DOHH2 (cell line): ENCODE measurements at regions not wholly inside any gene's neighbourhood (a gene's known extent, or its start where the extent isn't known, plus 50 kb on each side); places are given as distances from the start of the nearest gene placed in this dataset.

Experiments
- H3F3A ChIP-seq: fragments of 200-600 bp; sonication (generic), shearing (Covaris generic); 2 replicates; pipeline ENCODE4 v1.6.0; 2016; ENCODE audit warnings: antibody characterized with exemption, mild to moderate bottlenecking; ENCODE audit not compliant: control insufficient read depth, insufficient read depth
- H3K27ac ChIP-seq: fragments of 200-600 bp; sonication (generic); 2 replicates; pipeline ENCODE4 v1.5.1; 2014; ENCODE audit warnings: low read depth, mild to moderate bottlenecking, low read length, moderate library complexity
- H3K27me3 ChIP-seq: fragments of 200-600 bp; sonication (generic); 2 replicates; pipeline ENCODE4 v1.6.1; 2014; ENCODE audit warnings: mild to moderate bottlenecking, low read length, mixed read lengths; ENCODE audit not compliant: control insufficient read depth
- H3K36me3 ChIP-seq: fragments of 200-600 bp; sonication (generic); 2 replicates; pipeline ENCODE4 v1.6.1; 2014; ENCODE audit warnings: mild to moderate bottlenecking, low read length, moderate library complexity, mixed read lengths; ENCODE audit not compliant: control insufficient read depth
- H3K4me1 ChIP-seq: fragments of 200-600 bp; sonication (generic); 2 replicates; pipeline ENCODE4 v1.6.1; 2014; ENCODE audit warnings: mild to moderate bottlenecking, low read length, mixed read lengths; ENCODE audit not compliant: control insufficient read depth
- H3K4me2 ChIP-seq: fragments of 200-600 bp; sonication (generic); 2 replicates; pipeline ENCODE4 v1.6.0; 2014; ENCODE audit warnings: mild to moderate bottlenecking, low read length, moderate library complexity
- H3K4me3 ChIP-seq: fragments of 200-600 bp; sonication (generic); 2 replicates; pipeline ENCODE4 v1.5.1; 2014; ENCODE audit warnings: mild to moderate bottlenecking, low read length, mixed read lengths
- H3K79me2 ChIP-seq: fragments of 200-600 bp; sonication (generic); 2 replicates; pipeline ENCODE4 v1.6.1; 2014; ENCODE audit warnings: mild to moderate bottlenecking, low read length, mixed read lengths; ENCODE audit not compliant: control insufficient read depth
- H3K9me2 ChIP-seq: fragments of 200-600 bp; sonication (generic); replicated peaks from 2 replicates; pipeline ENCODE4 v1.6.1; 2014; ENCODE audit warnings: mild to moderate bottlenecking, low read length, mixed read lengths; ENCODE audit not compliant: control insufficient read depth
- H3K9me3 ChIP-seq: fragments of 200-600 bp; sonication (generic); 2 replicates; pipeline ENCODE4 v1.6.1; 2014; ENCODE audit warnings: antibody characterized with exemption, low read length, mixed read lengths; ENCODE audit not compliant: control insufficient read depth, insufficient read depth
- H4K20me1 ChIP-seq: fragments of 200-600 bp; sonication (generic); 2 replicates; pipeline ENCODE4 v1.6.0; 2014; ENCODE audit warnings: low read depth, mild to moderate bottlenecking, antibody characterized with exemption, low read length, moderate library complexity; ENCODE audit not compliant: control insufficient read depth, insufficient read depth
- CTCF ChIP-seq: fragments of 200-600 bp; sonication (generic); IDR thresholded peaks from one replicate; pipeline ENCODE4 v1.5.1; 2014; ENCODE audit warnings: antibody characterized with exemption, mild to moderate bottlenecking, low read depth, low read length; ENCODE audit not compliant: poor library complexity, severe bottlenecking
- EZH2phosphoT487 ChIP-seq: fragments of 200-600 bp; sonication (generic); IDR thresholded peaks from 2 replicates; pipeline ENCODE4 v1.6.1; 2017; ENCODE audit warnings: borderline replicate concordance, mild to moderate bottlenecking, antibody characterized with exemption, low read length, moderate library complexity, mixed read lengths

- Histone ChIP-seq H4K20me1 (no peaks in the 10 kb centered on the region), H3K9me3 (no peaks in the 10 kb centered on the region), H3K79me2 (no peaks in the 10 kb centered on the region; the same call in 1 of the 2 replicates), H3K4me1 (no peaks in the 10 kb centered on the region), H3K4me2 (no peak overlapping the region), H3K36me3 (peaks cover 62% of the 10 kb centered on the region), H3K27me3 (no peaks in the 10 kb centered on the region), H3K4me3 (no peak overlapping the region), H3K27ac (no peak overlapping the region), H3F3A (no peaks in the 10 kb centered on the region), H3K9me2 (no peaks in the 10 kb centered on the region)
- no peak for TF ChIP-seq CTCF
- no peak for TF ChIP-seq EZH2phosphoT487
These were observed 150.7 kb upstream of the KLF14 start for GRCh38 chr7:130884437-130885417.

DNA sequence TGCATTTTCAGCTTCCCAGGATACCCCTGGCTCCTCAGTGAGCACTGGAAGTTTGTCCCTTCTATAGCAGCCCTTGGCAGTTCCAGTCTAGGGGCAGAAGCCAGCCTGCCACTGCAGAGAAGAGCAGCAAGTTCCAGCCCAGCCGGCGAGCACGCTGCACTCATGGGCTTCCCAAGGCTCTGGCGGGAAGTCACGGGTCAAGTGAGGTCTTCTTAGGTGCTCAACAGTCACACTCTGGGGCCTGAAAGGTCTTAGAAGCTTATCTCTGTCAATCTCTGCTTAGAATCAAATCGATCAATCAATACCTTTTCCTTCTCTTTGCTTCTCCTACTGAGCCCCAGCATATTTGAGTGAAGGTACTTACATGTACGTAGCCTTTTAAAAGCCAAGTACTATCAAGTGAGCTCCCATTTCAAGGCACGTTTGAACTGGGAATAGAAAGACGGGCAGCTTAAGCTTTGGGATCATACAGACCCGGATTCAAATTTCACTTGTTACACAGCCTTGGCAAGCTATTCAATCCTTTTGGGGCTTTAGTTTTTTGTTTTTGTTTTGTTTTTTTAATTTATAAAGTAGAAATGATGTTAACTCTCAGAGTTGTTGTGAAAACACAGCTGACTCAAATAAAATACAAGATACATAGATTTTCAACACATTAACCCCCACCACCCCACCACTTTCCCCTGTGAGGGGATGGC, 152.6 kb upstream of the KLF14 start:
- Histone ChIP-seq H3K9me3 (no peaks in the 10 kb centered on the region), H3K4me2 (no peak overlapping the region), H3K4me3 (no peak overlapping the region), H3K27ac (no peak overlapping the region), H3K9me2 (no peaks in the 10 kb centered on the region), H3K4me1 (no peaks in the 10 kb centered on the region), H3K27me3 (no peaks in the 10 kb centered on the region), H3K79me2 (peaks cover 4% of the 10 kb centered on the region; the same call in 1 of the 2 replicates), H4K20me1 (no peaks in the 10 kb centered on the region), H3F3A (no peaks in the 10 kb centered on the region), H3K36me3 (peaks cover 64% of the 10 kb centered on the region)
- no peak for TF ChIP-seq CTCF
- no peak for TF ChIP-seq EZH2phosphoT487

DNA sequence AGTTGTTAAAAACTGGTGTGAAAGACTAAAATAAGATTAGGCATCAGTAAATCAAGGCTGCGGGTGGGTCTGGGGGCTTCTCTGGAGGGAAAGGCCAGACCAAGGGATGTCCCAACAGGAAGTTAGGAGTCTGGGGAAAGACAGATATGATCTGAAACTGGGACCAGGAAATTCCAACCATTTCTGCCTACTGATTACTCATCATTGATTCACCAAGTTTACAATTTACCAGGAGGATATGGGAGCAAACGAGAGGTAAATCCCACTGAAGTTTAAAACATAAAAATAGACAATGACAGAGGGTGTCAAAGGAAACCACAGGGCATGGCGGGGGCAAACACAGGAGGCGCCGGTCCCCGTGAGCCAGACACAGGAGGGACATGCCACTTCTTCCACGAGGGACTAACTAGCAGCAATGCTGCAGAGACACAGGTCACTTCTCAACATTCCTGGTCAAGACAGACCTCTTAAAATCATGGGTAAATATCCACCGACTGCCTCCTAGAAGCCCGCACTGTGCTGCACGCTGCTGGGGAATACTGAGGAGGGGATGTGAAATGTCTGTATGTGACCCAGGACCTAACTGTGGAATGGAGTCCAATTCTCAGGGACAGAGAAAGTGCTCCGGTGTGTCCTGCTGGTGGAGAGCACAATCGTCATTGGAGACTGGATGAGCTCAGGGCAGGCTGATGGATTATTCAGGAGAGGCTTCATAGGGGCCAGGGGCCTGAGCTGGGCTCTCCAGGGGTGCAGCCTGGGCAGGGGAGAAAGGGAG, 153.4 kb upstream of the KLF14 start:
- Histone ChIP-seq H3K9me3 (no peaks in the 10 kb centered on the region), H3K36me3 (peaks cover 56% of the 10 kb centered on the region), H3K4me1 (no peaks in the 10 kb centered on the region), H4K20me1 (no peaks in the 10 kb centered on the region), H3K4me3 (no peak overlapping the region), H3K27me3 (no peaks in the 10 kb centered on the region), H3F3A (no peaks in the 10 kb centered on the region), H3K9me2 (no peaks in the 10 kb centered on the region), H3K4me2 (no peak overlapping the region), H3K79me2 (peaks cover 4% of the 10 kb centered on the region; the same call in 1 of the 2 replicates), H3K27ac (no peak overlapping the region)
- TF ChIP-seq CTCF, result no peak
- TF ChIP-seq EZH2phosphoT487, result no peak
